ENCODE measurements at regions not wholly inside any gene's neighbourhood (a gene's known extent, or its start where the extent isn't known, plus 50 kb on each side); places are given as distances from the start of the nearest gene placed in this dataset.

DNA sequence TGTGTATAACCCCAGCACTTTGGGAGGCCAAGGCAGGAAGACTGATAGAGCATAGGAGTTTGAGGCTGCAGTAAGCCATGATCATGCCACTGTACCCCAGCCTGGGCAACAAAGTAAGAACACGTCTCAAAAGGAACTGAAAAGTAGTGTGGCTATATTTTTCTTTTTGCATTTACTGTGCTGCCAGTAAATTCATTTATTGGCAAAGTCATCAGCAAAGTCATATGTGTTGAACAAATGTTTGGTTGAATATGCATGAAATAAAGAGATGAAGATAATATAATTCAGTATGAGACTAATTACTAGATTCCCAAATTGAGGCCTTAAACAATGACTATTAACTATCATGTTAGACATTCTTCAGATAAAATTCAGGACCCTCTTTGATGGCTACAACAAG lies 829.1 kb downstream of the PCDH7 start:
- ATAC-seq (ENCODE audit: low FRiP score) (no peak), DNase-seq (ENCODE audit: low spot score) (no peak)
- TF ChIP-seq, protein P1, sequence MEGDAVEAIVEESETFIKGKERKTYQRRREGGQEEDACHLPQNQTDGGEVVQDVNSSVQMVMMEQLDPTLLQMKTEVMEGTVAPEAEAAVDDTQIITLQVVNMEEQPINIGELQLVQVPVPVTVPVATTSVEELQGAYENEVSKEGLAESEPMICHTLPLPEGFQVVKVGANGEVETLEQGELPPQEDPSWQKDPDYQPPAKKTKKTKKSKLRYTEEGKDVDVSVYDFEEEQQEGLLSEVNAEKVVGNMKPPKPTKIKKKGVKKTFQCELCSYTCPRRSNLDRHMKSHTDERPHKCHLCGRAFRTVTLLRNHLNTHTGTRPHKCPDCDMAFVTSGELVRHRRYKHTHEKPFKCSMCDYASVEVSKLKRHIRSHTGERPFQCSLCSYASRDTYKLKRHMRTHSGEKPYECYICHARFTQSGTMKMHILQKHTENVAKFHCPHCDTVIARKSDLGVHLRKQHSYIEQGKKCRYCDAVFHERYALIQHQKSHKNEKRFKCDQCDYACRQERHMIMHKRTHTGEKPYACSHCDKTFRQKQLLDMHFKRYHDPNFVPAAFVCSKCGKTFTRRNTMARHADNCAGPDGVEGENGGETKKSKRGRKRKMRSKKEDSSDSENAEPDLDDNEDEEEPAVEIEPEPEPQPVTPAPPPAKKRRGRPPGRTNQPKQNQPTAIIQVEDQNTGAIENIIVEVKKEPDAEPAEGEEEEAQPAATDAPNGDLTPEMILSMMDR (IDR thresholded peaks at IDR 0.05), result no peak

GRCh38 chr4:31557437-31557836 lies 837.3 kb downstream of the PCDH7 start:
- ATAC-seq (ENCODE audit: low FRiP score) (no peak), DNase-seq (ENCODE audit: low spot score) (no peak)
- TF ChIP-seq, protein P1 (IDR thresholded peaks at IDR 0.05), result no peak

- no peak for ATAC-seq (ENCODE audit: low FRiP score)
- DNase-seq (ENCODE audit: low spot score), result no peak
- TF ChIP-seq, protein P1 (IDR thresholded peaks at IDR 0.05), result no peak
These were observed 853.4 kb downstream of the PCDH7 start for GRCh38 chr4:31573554-31573953.

DNA sequence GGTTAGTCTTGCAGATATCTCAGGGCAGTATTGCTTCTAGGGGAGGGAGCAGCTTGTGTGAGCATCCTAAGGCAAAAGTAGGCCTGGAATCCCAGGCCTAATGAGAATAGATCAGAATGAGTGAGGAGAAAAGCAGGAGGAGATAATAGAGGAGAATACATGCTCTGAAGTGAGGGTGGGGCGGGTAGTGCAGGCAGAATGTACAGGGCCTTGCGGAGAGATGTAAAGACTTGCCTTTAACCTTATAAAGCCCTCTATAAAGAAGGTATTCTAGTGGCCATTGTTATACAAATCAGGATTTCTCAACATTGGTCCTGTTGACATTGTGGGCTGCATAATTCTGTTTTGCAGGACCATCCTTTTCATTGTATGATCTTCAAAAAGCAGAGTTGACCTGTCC lies 855.3 kb downstream of the PCDH7 start:
- DNase-seq (ENCODE audit: low spot score), result no peak
- TF ChIP-seq, protein P1 (IDR thresholded peaks at IDR 0.05), result no peak
- ATAC-seq (ENCODE audit: low FRiP score), result no peak

GRCh38 chr4:31580843-31581242 lies 860.7 kb downstream of the PCDH7 start:
- TF ChIP-seq, protein P1 (IDR thresholded peaks at IDR 0.05), result no peak
- DNase-seq (ENCODE audit: low spot score) (no peak), ATAC-seq (ENCODE audit: low FRiP score) (no peak)

- no peak for ATAC-seq (ENCODE audit: low FRiP score)
These were observed 865.3 kb downstream of the PCDH7 start for GRCh38 chr4:31585503-31585902.

DNA sequence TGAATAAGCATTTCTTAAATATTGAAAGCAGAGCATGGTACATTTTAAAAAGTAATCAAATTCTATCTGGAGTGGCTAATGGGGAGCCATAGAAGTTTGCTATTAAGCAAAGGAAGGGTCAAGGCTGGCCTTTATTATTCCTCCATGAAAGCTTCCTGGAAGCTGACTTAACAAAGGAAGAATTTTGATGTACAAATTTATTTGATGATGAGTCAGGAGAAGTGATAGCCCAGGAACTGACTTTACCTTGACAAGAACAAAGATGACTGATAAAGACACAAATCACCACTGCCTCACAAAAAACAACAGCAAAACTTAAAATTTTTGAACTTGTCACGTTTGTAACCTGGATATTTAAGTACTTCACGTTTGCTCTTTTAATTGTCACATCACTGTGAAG lies 872.1 kb downstream of the PCDH7 start:
- ATAC-seq (ENCODE audit: low FRiP score) (no peak), DNase-seq (ENCODE audit: low spot score) (no peak)
- TF ChIP-seq, protein P1 (IDR thresholded peaks at IDR 0.05), result no peak

More at GRCh38 chr4:31585503-31585902, 865.3 kb downstream of the PCDH7 start:
- TF ChIP-seq, protein P1 (IDR thresholded peaks at IDR 0.05), result no peak
- no peak for DNase-seq (ENCODE audit: low spot score)

Measured in omental fat pad (tissue), 3 donors.